ENCODE measurements at regions not wholly inside any gene's neighbourhood (a gene's known extent, or its start where the extent isn't known, plus 50 kb on each side); places are given as distances from the start of the nearest gene placed in this dataset.

GRCh38 chrX:95071052-95071451, 1397.0 kb downstream of the FAM133A start:
- no peaks in the 10 kb centered on the region for H3K27me3 ChIP-seq (ENCODE audit: insufficient read depth, poor library complexity, severe bottlenecking)

DNA sequence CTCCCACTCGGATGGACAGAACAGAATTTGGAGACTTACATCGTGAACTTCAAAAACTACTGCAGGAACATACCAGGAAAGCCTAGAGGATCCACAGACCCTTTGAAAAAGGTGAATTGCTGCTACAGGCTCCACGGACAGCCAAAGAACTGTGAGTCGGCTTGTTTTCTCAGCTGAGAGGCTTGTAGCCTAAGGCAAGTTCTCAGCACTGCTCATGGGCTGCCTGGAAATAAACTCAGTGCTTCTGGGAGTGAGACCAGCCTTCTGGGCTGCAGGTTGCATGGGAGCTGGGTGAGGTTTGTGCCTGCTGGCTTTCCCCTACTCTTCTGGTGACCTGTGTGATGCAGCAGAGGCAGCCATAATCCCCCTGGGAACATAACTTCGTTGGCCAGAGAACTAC, 1397.6 kb downstream of the FAM133A start:
- no peaks in the 10 kb centered on the region for H3K9me3 ChIP-seq (ENCODE audit: severe bottlenecking)
- DNase-seq (ENCODE audit: low spot score) (no peak), ATAC-seq (ENCODE audit: low read depth) (no peak)
- H3K27ac ChIP-seq (ENCODE audit: poor library complexity, severe bottlenecking): no peak overlapping the region
- no peaks in the 10 kb centered on the region for H3K27me3 ChIP-seq (ENCODE audit: insufficient read depth, poor library complexity, severe bottlenecking)
- H3K36me3 ChIP-seq (ENCODE audit: low read depth): no peaks in the 10 kb centered on the region
- H3K4me1 ChIP-seq (ENCODE audit: insufficient read depth, poor library complexity, severe bottlenecking): no peaks in the 10 kb centered on the region
- TF ChIP-seq CTCF (IDR thresholded peaks at IDR 0.05; ENCODE audit: poor library complexity, severe bottlenecking): no peak
- H3K4me3 ChIP-seq (ENCODE audit: severe bottlenecking): no peak overlapping the region

More at GRCh38 chrX:95071052-95071451, 1397.0 kb downstream of the FAM133A start:
- H3K36me3 ChIP-seq (ENCODE audit: low read depth): no peaks in the 10 kb centered on the region
- H3K27ac ChIP-seq (ENCODE audit: poor library complexity, severe bottlenecking): no peak overlapping the region
- peak; percentile 24 for TF ChIP-seq CTCF (IDR thresholded peaks at IDR 0.05; ENCODE audit: poor library complexity, severe bottlenecking)
- no peak overlapping the region for H3K4me3 ChIP-seq (ENCODE audit: severe bottlenecking)
- ATAC-seq (ENCODE audit: low read depth) (no peak), DNase-seq (ENCODE audit: low spot score) (no peak)
- no peaks in the 10 kb centered on the region for H3K4me1 ChIP-seq (ENCODE audit: insufficient read depth, poor library complexity, severe bottlenecking)
- no peaks in the 10 kb centered on the region for H3K9me3 ChIP-seq (ENCODE audit: severe bottlenecking)

DNA sequence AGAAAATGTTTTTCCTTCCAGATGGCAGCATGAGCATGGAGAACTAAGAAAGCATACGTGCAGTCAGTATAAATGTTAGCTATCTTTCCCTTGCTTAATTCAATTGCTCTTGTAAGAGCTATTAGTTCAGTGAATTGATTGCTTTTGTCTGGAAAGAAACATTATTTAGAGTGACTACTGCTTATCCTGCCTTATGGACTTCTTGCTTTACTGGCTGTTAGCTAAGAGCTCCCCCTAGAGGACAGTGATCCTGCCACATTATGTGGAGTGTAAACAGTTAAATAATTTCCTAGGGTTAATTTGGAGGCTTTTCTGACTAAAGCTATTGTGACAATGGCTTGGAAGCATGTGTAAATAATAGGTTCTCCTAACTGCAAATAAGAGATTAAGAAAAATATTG, 1402.4 kb downstream of the FAM133A start:
- peak; percentile 59 for TF ChIP-seq CTCF (IDR thresholded peaks at IDR 0.05; ENCODE audit: poor library complexity, severe bottlenecking)
- H3K4me1 ChIP-seq (ENCODE audit: insufficient read depth, poor library complexity, severe bottlenecking): no peaks in the 10 kb centered on the region
- ATAC-seq (ENCODE audit: low read depth): no peak
- no peak for DNase-seq (ENCODE audit: low spot score)
- H3K36me3 ChIP-seq (ENCODE audit: low read depth): no peaks in the 10 kb centered on the region
- no peaks in the 10 kb centered on the region for H3K9me3 ChIP-seq (ENCODE audit: severe bottlenecking)
- H3K27ac ChIP-seq (ENCODE audit: poor library complexity, severe bottlenecking): no peak overlapping the region
- H3K27me3 ChIP-seq (ENCODE audit: insufficient read depth, poor library complexity, severe bottlenecking): no peaks in the 10 kb centered on the region
- no peak overlapping the region for H3K4me3 ChIP-seq (ENCODE audit: severe bottlenecking)

DNA sequence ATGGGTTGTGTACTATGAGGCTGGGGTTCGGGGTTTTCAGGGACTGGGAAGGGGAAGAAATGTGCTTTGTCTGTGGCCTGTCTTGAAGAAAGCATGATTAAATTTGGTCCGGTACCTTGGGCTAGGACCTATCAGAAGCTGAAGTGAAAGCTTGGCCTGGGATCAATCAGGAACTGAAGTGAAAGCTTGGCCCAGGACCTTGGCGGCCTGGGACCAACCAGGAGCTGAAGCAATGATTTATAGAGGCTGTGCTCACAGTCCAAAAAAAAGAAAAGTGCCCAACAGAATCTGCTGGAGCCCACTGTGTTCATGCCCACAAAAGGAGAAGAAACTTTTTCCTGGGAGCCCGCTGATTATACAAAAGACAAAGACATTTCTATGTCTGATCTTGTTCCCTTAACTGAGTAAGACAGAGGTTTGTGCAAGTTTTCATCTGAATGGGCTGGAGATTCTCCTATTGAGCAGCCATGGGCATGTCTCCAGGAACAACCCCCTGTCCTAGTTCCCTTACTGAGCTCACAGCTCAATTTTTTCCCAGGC, 1427.9 kb downstream of the FAM133A start:
- H3K4me1 ChIP-seq (ENCODE audit: insufficient read depth, poor library complexity, severe bottlenecking): no peaks in the 10 kb centered on the region
- no peaks in the 10 kb centered on the region for H3K36me3 ChIP-seq (ENCODE audit: low read depth)
- DNase-seq (ENCODE audit: low spot score) (no peak), ATAC-seq (ENCODE audit: low read depth) (no peak)
- H3K27me3 ChIP-seq (ENCODE audit: insufficient read depth, poor library complexity, severe bottlenecking): no peaks in the 10 kb centered on the region
- no peak for TF ChIP-seq CTCF (IDR thresholded peaks at IDR 0.05; ENCODE audit: poor library complexity, severe bottlenecking)
- no peak overlapping the region for H3K27ac ChIP-seq (ENCODE audit: poor library complexity, severe bottlenecking)
- H3K9me3 ChIP-seq (ENCODE audit: severe bottlenecking): no peaks in the 10 kb centered on the region
- no peak overlapping the region for H3K4me3 ChIP-seq (ENCODE audit: severe bottlenecking)

DNA sequence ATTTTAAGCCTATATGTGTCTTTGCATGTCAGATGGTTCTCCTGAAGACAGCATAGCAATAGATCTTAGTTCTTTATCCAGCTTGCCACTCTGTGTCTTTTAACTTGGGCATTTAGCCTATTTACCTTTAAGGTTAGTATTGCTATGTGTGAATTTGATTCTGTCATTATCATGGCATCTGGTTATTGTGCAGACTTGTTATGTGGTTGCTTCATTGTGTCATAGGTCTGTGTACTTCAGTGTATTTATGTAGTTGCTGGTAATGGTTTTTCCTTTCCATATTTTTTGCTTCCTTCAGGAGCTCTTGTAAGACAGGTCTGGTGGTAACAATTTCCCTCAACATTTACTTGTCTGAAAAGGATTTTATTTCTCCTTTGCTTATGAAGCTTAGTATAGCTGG, 1443.5 kb downstream of the FAM133A start:
- Histone ChIP-seq H3K27me3 (ENCODE audit: insufficient read depth, poor library complexity, severe bottlenecking) (no peaks in the 10 kb centered on the region), H3K36me3 (ENCODE audit: low read depth) (no peaks in the 10 kb centered on the region), H3K4me1 (ENCODE audit: insufficient read depth, poor library complexity, severe bottlenecking) (no peaks in the 10 kb centered on the region), H3K27ac (ENCODE audit: poor library complexity, severe bottlenecking) (no peak overlapping the region), H3K9me3 (ENCODE audit: severe bottlenecking) (no peaks in the 10 kb centered on the region), H3K4me3 (ENCODE audit: severe bottlenecking) (no peak overlapping the region)
- TF ChIP-seq CTCF (IDR thresholded peaks at IDR 0.05; ENCODE audit: poor library complexity, severe bottlenecking): no peak
- no peak for DNase-seq (ENCODE audit: low spot score)
- ATAC-seq (ENCODE audit: low read depth): no peak
